Uterus (tissue), 2 donors: ENCODE measurements at regions not wholly inside any gene's neighbourhood (a gene's known extent, or its start where the extent isn't known, plus 50 kb on each side); places are given as distances from the start of the nearest gene placed in this dataset.

Source experiments
- CTCF ChIP-seq, 4 experiments: fragments of 200-600 bp in 2 of 4; fragments of 450-650 bp in 2 of 4; sonication (generic) in 2 of 4; IDR thresholded peaks; one replicate each; pipeline ENCODE4 v1.5.1; 2016 to 2019; ENCODE audit warnings: antibody characterized with exemption in 4 of 4, mild to moderate bottlenecking in 2 of 4, moderate library complexity in 1 of 4
- POLR2A ChIP-seq, 2 donors: fragments of 450-650 bp; IDR thresholded peaks; one replicate each; pipeline ENCODE4 v1.6.1; 2016; ENCODE audit warnings: antibody characterized with exemption in 2 of 2, mild to moderate bottlenecking in 1 of 2, moderate library complexity in 1 of 2

- TF ChIP-seq CTCF (IDR thresholded peaks at IDR 0.05) (no peak), POLR2A (IDR thresholded peaks at IDR 0.05) (no peak)
These were observed 67.4 kb upstream of the CPEB2 start for GRCh38 chr4:14934704-14935390.
